Caco-2 (cell line): ENCODE measurements at regions not wholly inside any gene's neighbourhood (a gene's known extent, or its start where the extent isn't known, plus 50 kb on each side); places are given as distances from the start of the nearest gene placed in this dataset.

ENCODE experiments used
- BruUV-seq: library from RNA; stranded (reverse); fragments of 400-500 nt; replicated peaks from 2 replicates; lab custom pipeline; 2021; lab: Mats Ljungman, UMichigan
- CTCF ChIA-PET: fragments of 300-600 bp; sonication (Branson Sonifier 250); formaldehyde crosslinking; loops from one replicate; lab custom pipeline; 2022; ENCODE audit warnings: antibody characterized with exemption; lab: Charles Lee
- POLR2A ChIA-PET: fragments of 300-600 bp; sonication (Branson Sonifier 250); formaldehyde crosslinking; loops from one replicate; lab custom pipeline; 2022; ENCODE audit warnings: antibody characterized with exemption; lab: Charles Lee
- DNase-seq, 2 experiments: peaks; one replicate each; pipeline versions ENCODE4 v3.0.0 to v3.0.0-alpha.2; 2020 to 2022
- H3K27me3 ChIP-seq: replicated peaks from 2 replicates; pipeline ENCODE4 v1.6.0; 2011; ENCODE audit warnings: low read length; ENCODE audit not compliant: control insufficient read depth, insufficient read depth
- H3K36me3 ChIP-seq: 2 replicates; pipeline ENCODE4 v1.5.1; 2011; ENCODE audit warnings: low read length; ENCODE audit not compliant: control insufficient read depth, insufficient read depth
- H3K4me1 ChIP-seq: fragments of 250-450 bp; sonication (Bioruptor Pico); 2 replicates; pipeline ENCODE4 v1.5.1; 2020; ENCODE audit warnings: mild to moderate bottlenecking
- H3K4me3 ChIP-seq: 2 replicates; pipeline ENCODE4 v1.5.1; 2011; ENCODE audit warnings: low read depth, mild to moderate bottlenecking, control low read depth, low read length
- H3K9me3 ChIP-seq: fragments of 250-450 bp; sonication (Bioruptor Pico); 2 replicates; pipeline ENCODE4 v1.5.1; 2020; ENCODE audit warnings: mild to moderate bottlenecking, moderate library complexity
- H3K27ac Mint-ChIP-seq: one replicate; pipeline ENCODE4 v1.8.0; 2022; ENCODE audit warnings: mixed read lengths; ENCODE audit not compliant: unreplicated experiment
- H3K27me3 Mint-ChIP-seq: one replicate; pipeline ENCODE4 v1.8.0; 2022; ENCODE audit warnings: mixed read lengths; ENCODE audit not compliant: insufficient read depth, unreplicated experiment
- H3K36me3 Mint-ChIP-seq: one replicate; pipeline ENCODE4 v1.8.0; 2022; ENCODE audit warnings: mild to moderate bottlenecking, mixed read lengths; ENCODE audit not compliant: insufficient read depth, unreplicated experiment
- H3K4me1 Mint-ChIP-seq: one replicate; pipeline ENCODE4 v1.8.0; 2022; ENCODE audit warnings: low read depth, mixed read lengths; ENCODE audit not compliant: unreplicated experiment
- H3K4me3 Mint-ChIP-seq: one replicate; pipeline ENCODE4 v1.8.0; 2022; ENCODE audit warnings: mild to moderate bottlenecking, moderate library complexity, mixed read lengths; ENCODE audit not compliant: unreplicated experiment
- H3K9me3 Mint-ChIP-seq: one replicate; pipeline ENCODE4 v1.8.0; 2022; ENCODE audit warnings: mixed read lengths; ENCODE audit not compliant: unreplicated experiment
- intact Hi-C: fragments of 100-400 bp; cut with micrococcal nuclease; formaldehyde crosslinking; loops from one replicate; pipeline ENCODE4 v1.10.0; 2022; ENCODE audit not compliant: unreplicated experiment
- TF ChIP-seq, protein P1 (sequence below), 2 experiments: fragments of 200-600 bp in 1 of 2; IDR thresholded peaks; 1 replicate in 1 of 2; 2 replicates in 1 of 2; pipeline versions ENCODE4 v1.5.1 to v1.8.0; 2011 to 2022; ENCODE audit warnings: antibody characterized with exemption in 1 of 2, control low read depth in 1 of 2, inconsistent platforms in 1 of 2, low read depth in 1 of 2, low read length in 1 of 2, mild to moderate bottlenecking in 1 of 2, moderate library complexity in 1 of 2; ENCODE audit not compliant: insufficient read depth in 1 of 2, severe bottlenecking in 1 of 2, unreplicated experiment in 1 of 2

DNA sequence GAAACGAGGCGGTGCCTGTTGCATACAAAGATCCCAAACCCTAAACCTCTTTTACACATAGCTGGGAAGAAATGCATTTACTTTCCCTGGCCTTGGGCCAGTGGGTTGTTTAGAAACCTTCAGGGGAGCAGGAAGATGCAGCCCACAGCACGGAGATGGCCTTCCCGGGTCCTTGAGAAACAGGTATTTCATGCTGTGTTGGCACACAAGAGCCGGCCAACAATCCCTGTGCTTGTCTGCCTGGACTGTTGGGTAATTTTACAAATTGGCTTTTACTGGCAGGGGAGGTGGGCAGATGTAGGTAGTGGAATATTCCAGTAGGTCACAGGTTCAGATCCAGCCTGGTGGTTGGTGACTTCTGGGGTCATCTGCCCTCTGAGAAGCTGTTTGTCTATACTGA, 148.0 kb downstream of the FOXL1 start:
- Mint-ChIP-seq H3K4me3 (no peak overlapping the region), H3K27ac (no peak overlapping the region), H3K27me3 (peaks cover 26% of the 10 kb centered on the region), H3K36me3 (no peaks in the 10 kb centered on the region), H3K9me3 (no peaks in the 10 kb centered on the region), H3K4me1 (no peaks in the 10 kb centered on the region)
- no peaks in the 10 kb centered on the region for H3K36me3 ChIP-seq
- DNase-seq: no peak
- intact Hi-C loops: no loop called here
- H3K4me3 ChIP-seq: no peak overlapping the region
- ChIA-PET POLR2A (no interaction called here), CTCF (no interaction called here)
- no peaks in the 10 kb centered on the region for H3K9me3 ChIP-seq
- no peaks in the 10 kb centered on the region for H3K27me3 ChIP-seq
- no TSS peak for BruUV-seq
- TF ChIP-seq, protein P1, sequence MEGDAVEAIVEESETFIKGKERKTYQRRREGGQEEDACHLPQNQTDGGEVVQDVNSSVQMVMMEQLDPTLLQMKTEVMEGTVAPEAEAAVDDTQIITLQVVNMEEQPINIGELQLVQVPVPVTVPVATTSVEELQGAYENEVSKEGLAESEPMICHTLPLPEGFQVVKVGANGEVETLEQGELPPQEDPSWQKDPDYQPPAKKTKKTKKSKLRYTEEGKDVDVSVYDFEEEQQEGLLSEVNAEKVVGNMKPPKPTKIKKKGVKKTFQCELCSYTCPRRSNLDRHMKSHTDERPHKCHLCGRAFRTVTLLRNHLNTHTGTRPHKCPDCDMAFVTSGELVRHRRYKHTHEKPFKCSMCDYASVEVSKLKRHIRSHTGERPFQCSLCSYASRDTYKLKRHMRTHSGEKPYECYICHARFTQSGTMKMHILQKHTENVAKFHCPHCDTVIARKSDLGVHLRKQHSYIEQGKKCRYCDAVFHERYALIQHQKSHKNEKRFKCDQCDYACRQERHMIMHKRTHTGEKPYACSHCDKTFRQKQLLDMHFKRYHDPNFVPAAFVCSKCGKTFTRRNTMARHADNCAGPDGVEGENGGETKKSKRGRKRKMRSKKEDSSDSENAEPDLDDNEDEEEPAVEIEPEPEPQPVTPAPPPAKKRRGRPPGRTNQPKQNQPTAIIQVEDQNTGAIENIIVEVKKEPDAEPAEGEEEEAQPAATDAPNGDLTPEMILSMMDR (IDR thresholded peaks at IDR 0.05; ENCODE audit: insufficient read depth in 1 of 2, low read depth in 1 of 2, low read length in 1 of 2, severe bottlenecking in 1 of 2, unreplicated experiment in 1 of 2): no peak
- H3K4me1 ChIP-seq: no peaks in the 10 kb centered on the region

GRCh38 chr16:86727131-86727530, 148.8 kb downstream of the FOXL1 start:
- Mint-ChIP-seq H3K4me1 (no peaks in the 10 kb centered on the region), H3K9me3 (no peaks in the 10 kb centered on the region), H3K36me3 (no peaks in the 10 kb centered on the region), H3K27ac (no peak overlapping the region), H3K27me3 (peaks cover 26% of the 10 kb centered on the region), H3K4me3 (no peak overlapping the region)
- ChIA-PET CTCF (no interaction called here), POLR2A (no interaction called here)
- intact Hi-C loops: no loop called here
- H3K4me3 ChIP-seq: no peak overlapping the region
- no peaks in the 10 kb centered on the region for H3K9me3 ChIP-seq
- TF ChIP-seq, protein P1 (IDR thresholded peaks at IDR 0.05; ENCODE audit: insufficient read depth in 1 of 2, low read depth in 1 of 2, low read length in 1 of 2, severe bottlenecking in 1 of 2, unreplicated experiment in 1 of 2): no peak
- BruUV-seq: no TSS peak
- H3K27me3 ChIP-seq: no peaks in the 10 kb centered on the region
- no peaks in the 10 kb centered on the region for H3K36me3 ChIP-seq
- H3K4me1 ChIP-seq: no peaks in the 10 kb centered on the region
- no peak for DNase-seq

GRCh38 chr16:86727632-86728031, 149.3 kb downstream of the FOXL1 start:
- H3K4me1 Mint-ChIP-seq: no peaks in the 10 kb centered on the region
- ChIA-PET POLR2A (no interaction called here), CTCF (no interaction called here)
- no peak overlapping the region for H3K4me3 Mint-ChIP-seq
- DNase-seq: no peak
- Histone ChIP-seq H3K36me3 (no peaks in the 10 kb centered on the region), H3K4me3 (no peak overlapping the region), H3K4me1 (no peaks in the 10 kb centered on the region), H3K27me3 (no peaks in the 10 kb centered on the region), H3K9me3 (no peaks in the 10 kb centered on the region)
- H3K27ac Mint-ChIP-seq: no peak overlapping the region
- TF ChIP-seq, protein P1 (IDR thresholded peaks at IDR 0.05; ENCODE audit: insufficient read depth in 1 of 2, low read depth in 1 of 2, low read length in 1 of 2, severe bottlenecking in 1 of 2, unreplicated experiment in 1 of 2): no peak
- no peaks in the 10 kb centered on the region for H3K36me3 Mint-ChIP-seq
- no TSS peak for BruUV-seq
- intact Hi-C loops: no loop called here
- no peaks in the 10 kb centered on the region for H3K9me3 Mint-ChIP-seq
- peaks cover 29% of the 10 kb centered on the region for H3K27me3 Mint-ChIP-seq
